ENCODE measurements at regions not wholly inside any gene's neighbourhood (a gene's known extent, or its start where the extent isn't known, plus 50 kb on each side); places are given as distances from the start of the nearest gene placed in this dataset.
"Not testable (repeated sequence)": the region's sequence is repeated elsewhere in the genome, so short reads cannot be mapped to it uniquely, and the experiment has no call there.

- intact Hi-C loops (cut with DNase I): no loop called here
- whole genome bisulfite sequencing: 78% methylated on average over 3 of the region's 3 CpGs
- DNase-seq (ENCODE audit: low spot score): no peak
- no peaks in the 10 kb centered on the region for H3K4me1 ChIP-seq (replicated peaks)
- H3K9me3 ChIP-seq: no peaks in the 10 kb centered on the region
- no peaks in the 10 kb centered on the region for H3K27me3 ChIP-seq (replicated peaks; ENCODE audit: insufficient read depth)
- no peaks in the 10 kb centered on the region for H3K36me3 ChIP-seq
- no peak overlapping the region for H3K4me3 ChIP-seq
- TF ChIP-seq POLR2AphosphoS5 (IDR thresholded peaks at IDR 0.05): no peak
- TF ChIP-seq CTCF (IDR thresholded peaks at IDR 0.05): no peak
- TF ChIP-seq POLR2A (IDR thresholded peaks at IDR 0.05): no peak
- no peak overlapping the region for H3K27ac ChIP-seq
Measured at GRCh38 chr7:159209429-159209828, 64.8 kb upstream of the VIPR2 start.

- WGBS: 42% methylated on average over 2 of the region's 2 CpGs
- TF ChIP-seq POLR2AphosphoS5 (IDR thresholded peaks at IDR 0.05): no peak
- TF ChIP-seq POLR2A (IDR thresholded peaks at IDR 0.05): no peak
- no peak for TF ChIP-seq CTCF (IDR thresholded peaks at IDR 0.05)
- intact Hi-C loops (cut with DNase I): no loop called here
Measured at GRCh38 chr7:159207951-159208350, 63.3 kb upstream of the VIPR2 start.

GRCh38 chr7:159207393-159207792 lies 62.7 kb upstream of the VIPR2 start:
- intact Hi-C loops (cut with DNase I): no loop called here
- H3K4me3 ChIP-seq: no peak overlapping the region
- H3K9me3 ChIP-seq: no peaks in the 10 kb centered on the region
- H3K36me3 ChIP-seq: no peaks in the 10 kb centered on the region
- TF ChIP-seq CTCF (IDR thresholded peaks at IDR 0.05): no peak
- no peak for TF ChIP-seq POLR2AphosphoS5 (IDR thresholded peaks at IDR 0.05)
- no peak for TF ChIP-seq POLR2A (IDR thresholded peaks at IDR 0.05)
- no peak for DNase-seq (ENCODE audit: low spot score)
- no peaks in the 10 kb centered on the region for H3K4me1 ChIP-seq (replicated peaks)
- no peaks in the 10 kb centered on the region for H3K27me3 ChIP-seq (replicated peaks; ENCODE audit: insufficient read depth)
- whole genome bisulfite sequencing: 29% methylated on average over 5 of the region's 5 CpGs
- H3K27ac ChIP-seq: no peak overlapping the region

More at GRCh38 chr7:159207951-159208350, 63.3 kb upstream of the VIPR2 start:
- Histone ChIP-seq H3K27ac (no peak overlapping the region), H3K4me1 (replicated peaks) (no peaks in the 10 kb centered on the region), H3K36me3 (no peaks in the 10 kb centered on the region), H3K9me3 (no peaks in the 10 kb centered on the region), H3K4me3 (no peak overlapping the region), H3K27me3 (replicated peaks; ENCODE audit: insufficient read depth) (no peaks in the 10 kb centered on the region)
- no peak for DNase-seq (ENCODE audit: low spot score)

GRCh38 chr7:159205833-159206232 lies 61.2 kb upstream of the VIPR2 start:
- WGBS: 83% methylated on average over 5 of the region's 5 CpGs
- no peak overlapping the region for H3K27ac ChIP-seq
- TF ChIP-seq POLR2A (IDR thresholded peaks at IDR 0.05) (no peak), POLR2AphosphoS5 (IDR thresholded peaks at IDR 0.05) (no peak), CTCF (IDR thresholded peaks at IDR 0.05) (no peak)
- no peaks in the 10 kb centered on the region for H3K4me1 ChIP-seq (replicated peaks)
- no peak overlapping the region for H3K4me3 ChIP-seq
- no peaks in the 10 kb centered on the region for H3K9me3 ChIP-seq
- H3K36me3 ChIP-seq: no peaks in the 10 kb centered on the region
- intact Hi-C loops (cut with DNase I): no loop called here
- DNase-seq (ENCODE audit: low spot score): no peak
- H3K27me3 ChIP-seq (replicated peaks; ENCODE audit: insufficient read depth): no peaks in the 10 kb centered on the region

GRCh38 chr7:159204664-159205063 lies 60.0 kb upstream of the VIPR2 start:
- DNase-seq (ENCODE audit: low spot score): no peak
- intact Hi-C loops (cut with DNase I): no loop called here
- 96% methylated on average over 10 of the region's 10 CpGs for WGBS
- no peaks in the 10 kb centered on the region for H3K9me3 ChIP-seq
- no peak overlapping the region for H3K27ac ChIP-seq
- H3K27me3 ChIP-seq (replicated peaks; ENCODE audit: insufficient read depth): no peaks in the 10 kb centered on the region
- TF ChIP-seq POLR2AphosphoS5 (IDR thresholded peaks at IDR 0.05) (no peak), POLR2A (IDR thresholded peaks at IDR 0.05) (no peak), CTCF (IDR thresholded peaks at IDR 0.05) (no peak)
- H3K4me1 ChIP-seq (replicated peaks): no peaks in the 10 kb centered on the region
- no peaks in the 10 kb centered on the region for H3K36me3 ChIP-seq
- no peak overlapping the region for H3K4me3 ChIP-seq

GRCh38 chr7:159203253-159203652 lies 58.6 kb upstream of the VIPR2 start:
- intact Hi-C loops (cut with DNase I); H3K9me3 ChIP-seq; H3K4me3 ChIP-seq; H3K27me3 ChIP-seq (replicated peaks; ENCODE audit: insufficient read depth); H3K4me1 ChIP-seq (replicated peaks); DNase-seq (ENCODE audit: low spot score); H3K36me3 ChIP-seq; H3K27ac ChIP-seq: not testable (repeated sequence)
- WGBS: 88% methylated on average over 8 of the region's 9 CpGs
